ENCODE measurements at regions not wholly inside any gene's neighbourhood (a gene's known extent, or its start where the extent isn't known, plus 50 kb on each side); places are given as distances from the start of the nearest gene placed in this dataset.

DNA sequence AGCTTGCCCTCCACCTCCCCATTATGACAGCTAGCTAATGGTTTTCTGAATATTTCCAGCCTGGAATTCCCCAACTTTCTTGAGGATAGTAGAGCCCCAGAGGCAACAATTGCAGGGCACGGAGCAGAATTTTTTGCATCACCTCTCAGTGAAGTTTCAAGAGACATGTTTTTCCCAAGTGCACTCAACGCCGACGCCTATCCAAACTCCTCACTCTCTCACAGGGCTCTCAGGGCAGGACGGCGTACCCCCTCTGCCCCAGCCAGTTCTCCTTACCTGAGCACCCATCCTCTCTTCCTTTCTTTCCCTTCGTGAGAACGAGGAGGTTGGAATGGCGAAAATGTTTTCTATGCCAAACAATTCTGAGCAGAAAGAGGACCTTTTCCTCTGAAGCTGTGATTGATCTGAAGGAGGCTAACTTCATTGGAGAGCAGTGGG is 83.1 kb upstream of the FOXQ1 start:
- H3K9ac ChIP-seq: no peak overlapping the region
- no peak for DNase-seq
- H3K79me2 ChIP-seq (ENCODE audit: insufficient read depth): no peaks in the 10 kb centered on the region
- H3F3A ChIP-seq (ENCODE audit: insufficient read depth): no peaks in the 10 kb centered on the region
- H3K9me2 ChIP-seq (ENCODE audit: insufficient read depth): no peaks in the 10 kb centered on the region
- 81 to 83% methylated on average over 9 of the region's 9 CpGs for WGBS, 2 experiments (ENCODE audit: low coverage in 1 of 2, low lambda C conversion rate in 2 of 2, missing lambda C conversion rate in 2 of 2)
- H3K9me3 ChIP-seq (ENCODE audit: low read depth): no peaks in the 10 kb centered on the region
- no peak overlapping the region for H3K4me2 ChIP-seq (ENCODE audit: unreplicated experiment)
- H2AFZ ChIP-seq: no peak overlapping the region
- H3K4me3 ChIP-seq: no peak overlapping the region
- TF ChIP-seq EZH2 (IDR thresholded peaks at IDR 0.05; ENCODE audit: insufficient read depth, poor library complexity, severe bottlenecking) (no peak), EZH2phosphoT487 (IDR thresholded peaks at IDR 0.05; ENCODE audit: insufficient read depth, low read depth) (no peak)
- no peaks in the 10 kb centered on the region for H3K36me3 ChIP-seq (ENCODE audit: low read depth)
- H3K27me3 ChIP-seq (replicated peaks; ENCODE audit: insufficient read depth): peaks cover 13% of the 10 kb centered on the region
- no peak overlapping the region for H3K27ac ChIP-seq
- in situ Hi-C loops (cut with MboI): no loop called here
- H4K20me1 ChIP-seq (ENCODE audit: insufficient read depth): no peaks in the 10 kb centered on the region
- H3K4me1 ChIP-seq (ENCODE audit: insufficient read depth): no peaks in the 10 kb centered on the region

DNA sequence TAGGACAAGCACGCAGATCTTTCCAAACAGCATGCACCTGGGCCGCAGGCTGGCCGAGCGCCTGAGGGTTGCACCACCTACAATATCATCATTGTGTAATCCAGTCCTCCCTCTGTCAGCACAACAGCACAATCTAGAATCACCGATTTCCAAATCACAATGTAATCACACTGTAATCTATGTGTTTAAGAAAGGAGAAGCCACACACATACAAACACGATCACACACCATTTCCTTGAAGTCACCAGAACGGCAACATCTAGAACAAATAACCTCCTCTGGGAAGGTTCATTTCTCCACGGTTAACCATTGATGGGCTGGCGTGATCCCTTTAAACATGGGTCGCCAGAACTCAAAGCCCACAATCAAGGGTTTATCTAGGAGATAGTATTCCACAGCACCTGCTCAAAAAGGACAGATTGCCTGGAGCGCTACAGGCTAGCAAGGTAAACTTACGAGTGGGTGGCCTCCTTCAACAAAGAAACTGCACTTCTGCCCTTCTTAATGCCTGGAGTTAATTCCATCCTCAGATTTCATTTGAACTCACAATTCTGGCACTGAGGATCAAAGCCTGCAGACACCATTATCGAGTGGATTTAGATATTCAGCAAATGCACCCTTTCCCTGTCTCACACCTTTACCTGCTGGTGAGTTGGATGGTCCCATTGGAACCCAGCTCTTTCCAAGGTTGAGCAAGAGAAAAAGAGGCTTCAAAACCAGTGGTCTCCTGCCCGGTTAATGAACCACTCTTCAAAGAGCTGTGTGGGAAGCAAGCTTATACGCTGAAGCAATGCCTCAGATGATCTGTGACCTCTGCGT is 83.8 kb upstream of the FOXQ1 start:
- H3K36me3 ChIP-seq (ENCODE audit: low read depth): no peaks in the 10 kb centered on the region
- DNase-seq: no peak
- no peaks in the 10 kb centered on the region for H3K4me1 ChIP-seq (ENCODE audit: insufficient read depth)
- H2AFZ ChIP-seq: no peak overlapping the region
- no peak overlapping the region for H3K4me2 ChIP-seq (ENCODE audit: unreplicated experiment)
- no peak for TF ChIP-seq EZH2 (IDR thresholded peaks at IDR 0.05; ENCODE audit: insufficient read depth, poor library complexity, severe bottlenecking)
- TF ChIP-seq EZH2phosphoT487 (IDR thresholded peaks at IDR 0.05; ENCODE audit: insufficient read depth, low read depth): no peak
- no peaks in the 10 kb centered on the region for H3F3A ChIP-seq (ENCODE audit: insufficient read depth)
- no peaks in the 10 kb centered on the region for H3K9me2 ChIP-seq (ENCODE audit: insufficient read depth)
- no peaks in the 10 kb centered on the region for H3K79me2 ChIP-seq (ENCODE audit: insufficient read depth)
- no peak overlapping the region for H3K27ac ChIP-seq
- WGBS, 2 experiments (ENCODE audit: low coverage in 1 of 2, low lambda C conversion rate in 2 of 2, missing lambda C conversion rate in 2 of 2): 88 to 89% methylated on average over 16 of the region's 16 CpGs
- H4K20me1 ChIP-seq (ENCODE audit: insufficient read depth): no peaks in the 10 kb centered on the region
- H3K9ac ChIP-seq: no peak overlapping the region
- in situ Hi-C loops (cut with MboI): no loop called here
- no peak overlapping the region for H3K4me3 ChIP-seq
- peaks cover 10% of the 10 kb centered on the region; the same call in 1 of the 2 replicates for H3K27me3 ChIP-seq (replicated peaks; ENCODE audit: insufficient read depth)
- H3K9me3 ChIP-seq (ENCODE audit: low read depth): no peaks in the 10 kb centered on the region

DNA sequence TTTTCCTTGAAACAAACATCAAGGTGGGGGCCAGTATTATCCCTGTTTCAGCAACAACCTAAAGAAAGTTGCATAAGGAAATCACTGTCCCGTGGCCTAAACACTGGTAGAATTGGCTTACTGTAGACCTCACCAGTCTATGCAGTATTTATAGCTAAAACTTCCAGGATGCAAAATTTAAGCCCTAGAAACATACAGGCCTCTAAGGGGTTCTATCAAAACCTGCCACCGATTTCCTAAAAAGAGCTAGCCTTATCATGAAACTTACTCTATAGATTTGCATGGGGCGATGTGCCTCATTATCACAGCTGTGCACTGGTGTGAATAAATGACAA is 84.3 kb upstream of the FOXQ1 start:
- Histone ChIP-seq H3K4me2 (ENCODE audit: unreplicated experiment) (no peak overlapping the region), H3K79me2 (ENCODE audit: insufficient read depth) (no peaks in the 10 kb centered on the region), H4K20me1 (ENCODE audit: insufficient read depth) (no peaks in the 10 kb centered on the region), H3K9me2 (ENCODE audit: insufficient read depth) (no peaks in the 10 kb centered on the region), H3F3A (ENCODE audit: insufficient read depth) (no peaks in the 10 kb centered on the region), H3K4me3 (no peak overlapping the region), H3K27me3 (replicated peaks; ENCODE audit: insufficient read depth) (peaks cover 10% of the 10 kb centered on the region; the same call in 1 of the 2 replicates), H3K9ac (no peak overlapping the region), H3K27ac (no peak overlapping the region), H3K4me1 (ENCODE audit: insufficient read depth) (no peaks in the 10 kb centered on the region), H3K36me3 (ENCODE audit: low read depth) (no peaks in the 10 kb centered on the region), H3K9me3 (ENCODE audit: low read depth) (no peaks in the 10 kb centered on the region), H2AFZ (no peak overlapping the region)
- 68 to 74% methylated on average over 3 of the region's 3 CpGs for WGBS, 2 experiments (ENCODE audit: low coverage in 1 of 2, low lambda C conversion rate in 2 of 2, missing lambda C conversion rate in 2 of 2)
- no peak for DNase-seq
- in situ Hi-C loops (cut with MboI): no loop called here
- no peak for TF ChIP-seq EZH2phosphoT487 (IDR thresholded peaks at IDR 0.05; ENCODE audit: insufficient read depth, low read depth)
- TF ChIP-seq EZH2 (IDR thresholded peaks at IDR 0.05; ENCODE audit: insufficient read depth, poor library complexity, severe bottlenecking): no peak

DNA sequence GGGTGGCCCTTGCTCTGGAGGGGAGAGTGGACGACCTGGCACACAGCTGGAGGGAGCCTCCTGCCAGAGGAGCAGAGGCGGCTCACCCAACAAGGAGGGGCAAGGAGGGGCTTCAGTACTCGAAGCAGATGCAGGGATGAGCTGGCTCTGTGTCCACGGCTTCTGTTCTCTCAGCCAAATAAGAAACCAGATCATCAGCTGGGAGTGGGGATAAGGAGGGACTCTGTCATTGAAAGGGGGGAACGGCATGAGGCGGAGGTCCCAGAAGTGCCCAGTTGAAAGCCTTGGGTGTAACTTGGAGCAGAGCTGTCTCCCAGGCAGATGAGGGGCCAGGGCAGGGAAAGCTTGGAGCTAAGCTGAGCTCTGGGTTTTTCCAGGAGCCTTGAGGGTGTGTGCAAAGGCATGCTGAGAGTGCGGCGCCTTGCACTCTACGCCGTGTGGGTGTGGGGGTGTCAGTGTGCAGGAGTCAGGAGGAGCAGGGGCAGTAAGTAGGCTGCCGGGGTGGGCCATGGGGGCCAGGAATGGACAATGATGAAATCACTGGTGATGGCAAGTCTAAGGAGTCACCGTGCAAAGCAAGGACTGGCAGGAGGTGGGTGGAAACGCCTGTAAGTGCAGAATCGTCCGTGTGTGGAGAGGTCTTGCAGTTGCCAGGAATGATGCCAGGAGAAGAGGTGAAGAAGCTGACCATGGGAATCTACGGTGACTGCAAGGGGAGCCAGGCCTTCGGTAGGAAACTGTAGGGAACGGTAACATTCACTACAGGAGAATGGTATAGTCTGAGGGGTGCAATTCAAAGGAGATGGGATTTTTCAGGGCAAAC is 85.4 kb upstream of the FOXQ1 start:
- no peaks in the 10 kb centered on the region for H3K36me3 ChIP-seq (ENCODE audit: low read depth)
- H3K4me1 ChIP-seq (ENCODE audit: insufficient read depth): no peaks in the 10 kb centered on the region
- H3K9me2 ChIP-seq (ENCODE audit: insufficient read depth): no peaks in the 10 kb centered on the region
- no peaks in the 10 kb centered on the region for H3K9me3 ChIP-seq (ENCODE audit: low read depth)
- 24 to 26% methylated on average over 18 of the region's 18 CpGs for WGBS, 2 experiments (ENCODE audit: low coverage in 1 of 2, low lambda C conversion rate in 2 of 2, missing lambda C conversion rate in 2 of 2)
- no peak overlapping the region for H3K4me3 ChIP-seq
- DNase-seq: peak; percentile 10
- no peak overlapping the region; the same call in 1 of the 2 replicates for H2AFZ ChIP-seq
- H3K9ac ChIP-seq: no peak overlapping the region
- no peaks in the 10 kb centered on the region for H4K20me1 ChIP-seq (ENCODE audit: insufficient read depth)
- H3K27ac ChIP-seq: no peak overlapping the region
- H3F3A ChIP-seq (ENCODE audit: insufficient read depth): no peaks in the 10 kb centered on the region
- H3K27me3 ChIP-seq (replicated peaks; ENCODE audit: insufficient read depth): peaks cover 3% of the 10 kb centered on the region; the same call in 1 of the 2 replicates
- in situ Hi-C loops (cut with MboI): no loop called here
- no peaks in the 10 kb centered on the region for H3K79me2 ChIP-seq (ENCODE audit: insufficient read depth)
- no peak overlapping the region for H3K4me2 ChIP-seq (ENCODE audit: unreplicated experiment)
- TF ChIP-seq EZH2phosphoT487 (IDR thresholded peaks at IDR 0.05; ENCODE audit: insufficient read depth, low read depth) (no peak), EZH2 (IDR thresholded peaks at IDR 0.05; ENCODE audit: insufficient read depth, poor library complexity, severe bottlenecking) (no peak)

All from GM23248 (cell line).